ENCODE measurements at regions not wholly inside any gene's neighbourhood (a gene's known extent, or its start where the extent isn't known, plus 50 kb on each side); places are given as distances from the start of the nearest gene placed in this dataset.
"Not testable (repeated sequence)": the region's sequence is repeated elsewhere in the genome, so short reads cannot be mapped to it uniquely, and the experiment has no call there.

GRCh38 chr6:23656255-23657194 is 469.5 kb upstream of the NRSN1 start:
- no peak for DNase-seq (ENCODE audit: low spot score)

- DNase-seq (ENCODE audit: low spot score) = no peak
Measured at GRCh38 chr6:23659125-23659524, 466.9 kb upstream of the NRSN1 start.

- no peak for DNase-seq (ENCODE audit: low spot score)
Measured at GRCh38 chr6:23661549-23661948, 464.5 kb upstream of the NRSN1 start.

GRCh38 chr6:23663096-23663495 is 462.9 kb upstream of the NRSN1 start:
- no peak for DNase-seq (ENCODE audit: low spot score)

GRCh38 chr6:23663652-23664051 is 462.4 kb upstream of the NRSN1 start:
- no peak for DNase-seq (ENCODE audit: low spot score)

GRCh38 chr6:23665911-23666310 is 460.1 kb upstream of the NRSN1 start:
- DNase-seq (ENCODE audit: low spot score) = not testable (repeated sequence)

- DNase-seq (ENCODE audit: low spot score) = no peak
Measured at GRCh38 chr6:23672737-23673136, 453.3 kb upstream of the NRSN1 start.

GRCh38 chr6:23678626-23679025 is 447.4 kb upstream of the NRSN1 start:
- no peak for DNase-seq (ENCODE audit: low spot score)

GRCh38 chr6:23681743-23682142 is 444.3 kb upstream of the NRSN1 start:
- DNase-seq (ENCODE audit: low spot score) = no peak

GRCh38 chr6:23688650-23689049 is 437.4 kb upstream of the NRSN1 start:
- no peak for DNase-seq (ENCODE audit: low spot score)

- no peak for DNase-seq (ENCODE audit: low spot score)
Measured at GRCh38 chr6:23690453-23691049, 435.5 kb upstream of the NRSN1 start.

- DNase-seq (ENCODE audit: low spot score) = no peak
Measured at GRCh38 chr6:23692184-23692583, 433.8 kb upstream of the NRSN1 start.

- no peak for DNase-seq (ENCODE audit: low spot score)
Measured at GRCh38 chr6:23696992-23697391, 429.0 kb upstream of the NRSN1 start.

GRCh38 chr6:23704479-23705052 is 421.4 kb upstream of the NRSN1 start:
- DNase-seq (ENCODE audit: low spot score) = no peak

- DNase-seq (ENCODE audit: low spot score) = no peak
Measured at GRCh38 chr6:23705697-23706096, 420.3 kb upstream of the NRSN1 start.

- no peak for DNase-seq (ENCODE audit: low spot score)
Measured at GRCh38 chr6:23712756-23713155, 413.3 kb upstream of the NRSN1 start.

- no peak for DNase-seq (ENCODE audit: low spot score)
Measured at GRCh38 chr6:23713211-23713610, 412.8 kb upstream of the NRSN1 start.

- DNase-seq (ENCODE audit: low spot score) = no peak
Measured at GRCh38 chr6:23728707-23729106, 397.3 kb upstream of the NRSN1 start.

- DNase-seq (ENCODE audit: low spot score) = no peak
Measured at GRCh38 chr6:23731609-23732008, 394.4 kb upstream of the NRSN1 start.

- no peak for DNase-seq (ENCODE audit: low spot score)
Measured at GRCh38 chr6:23732521-23732920, 393.5 kb upstream of the NRSN1 start.

GRCh38 chr6:23735151-23735550 is 390.9 kb upstream of the NRSN1 start:
- no peak for DNase-seq (ENCODE audit: low spot score)

GRCh38 chr6:23736577-23736976 is 389.4 kb upstream of the NRSN1 start:
- DNase-seq (ENCODE audit: low spot score) = no peak

GRCh38 chr6:23747239-23747638 is 378.8 kb upstream of the NRSN1 start:
- DNase-seq (ENCODE audit: low spot score) = no peak
